Keratinocyte (primary cell): ENCODE measurements at regions not wholly inside any gene's neighbourhood (a gene's known extent, or its start where the extent isn't known, plus 50 kb on each side); places are given as distances from the start of the nearest gene placed in this dataset.

Experiments
- DNase-seq: peaks from one replicate; pipeline ENCODE4 v3.0.0-alpha.2; 2011; ENCODE audit warnings: low read depth, missing footprints, low spot score
- FAIRE-seq: peaks from 2 replicates; lab custom pipeline; 2011; peaks lifted over from hg19 to GRCh38; lab: Jason Lieb, UNC
- H2AFZ ChIP-seq: 2 replicates; pipeline ENCODE4 v1.6.0; 2012; ENCODE audit warnings: low read length, control low read depth, inconsistent platforms; ENCODE audit not compliant: control insufficient read depth
- H3K27ac ChIP-seq: 2 replicates; pipeline ENCODE4 v1.5.1; 2011; ENCODE audit warnings: low read length; ENCODE audit not compliant: control insufficient read depth, insufficient read depth
- H3K27me3 ChIP-seq: 3 replicates; pipeline ENCODE4 v1.6.0; 2011; ENCODE audit warnings: low read length; ENCODE audit not compliant: control insufficient read depth, insufficient read depth; ENCODE audit errors: extremely low read depth
- H3K36me3 ChIP-seq, 2 experiments: 2 replicates in 1 of 2; 3 replicates in 1 of 2; pipeline ENCODE4 v1.5.1; 2011; ENCODE audit warnings: low read length in 2 of 2, mild to moderate bottlenecking in 1 of 2; ENCODE audit not compliant: control insufficient read depth in 2 of 2, insufficient read depth in 2 of 2; ENCODE audit errors: extremely low read depth in 1 of 2
- H3K4me1 ChIP-seq: 3 replicates; pipeline ENCODE4 v1.5.1; 2011; ENCODE audit warnings: low read length; ENCODE audit not compliant: control insufficient read depth, insufficient read depth; ENCODE audit errors: extremely low read depth
- H3K4me2 ChIP-seq: 3 replicates; pipeline ENCODE4 v1.6.0; 2011; ENCODE audit warnings: low read depth, low read length; ENCODE audit not compliant: control insufficient read depth, insufficient read depth; ENCODE audit errors: extremely low read depth
- H3K4me3 ChIP-seq, 3 experiments: fragments of 200-600 bp in 1 of 3; sonication (generic) in 1 of 3; 2 replicates in 2 of 3; 3 replicates in 1 of 3; pipeline ENCODE4 v1.5.1; 2011 to 2016; ENCODE audit warnings: low read length in 3 of 3, mild to moderate bottlenecking in 3 of 3, control low read depth in 2 of 3, inconsistent platforms in 1 of 3, low read depth in 1 of 3, mixed read lengths in 1 of 3, mixed run types in 1 of 3, moderate library complexity in 1 of 3; ENCODE audit not compliant: control insufficient read depth in 2 of 3, insufficient read depth in 2 of 3; ENCODE audit errors: extremely low read depth in 1 of 3
- H3K79me2 ChIP-seq: 2 replicates; pipeline ENCODE4 v1.6.0; 2012; ENCODE audit warnings: low read length; ENCODE audit not compliant: control insufficient read depth, insufficient read depth
- H3K9ac ChIP-seq: 3 replicates; pipeline ENCODE4 v1.6.0; 2011; ENCODE audit warnings: low read length; ENCODE audit not compliant: control insufficient read depth, insufficient read depth; ENCODE audit errors: extremely low read depth
- H3K9me1 ChIP-seq: 3 replicates; pipeline ENCODE4 v1.6.0; 2011; ENCODE audit warnings: low read length; ENCODE audit not compliant: control insufficient read depth, insufficient read depth; ENCODE audit errors: extremely low read depth
- H3K9me3 ChIP-seq: 2 replicates; pipeline ENCODE4 v1.5.1; 2012; ENCODE audit warnings: low read depth, low read length; ENCODE audit not compliant: control insufficient read depth
- H4K20me1 ChIP-seq: 3 replicates; pipeline ENCODE4 v1.6.0; 2011; ENCODE audit warnings: low read length; ENCODE audit not compliant: control insufficient read depth, insufficient read depth; ENCODE audit errors: extremely low read depth
- EZH2 ChIP-seq: IDR thresholded peaks from one replicate; pipeline ENCODE4 v1.6.1; 2012; ENCODE audit warnings: inconsistent platforms, mild to moderate bottlenecking, low read length, moderate library complexity
- dilution Hi-C: fragments of 300-500 bp; cut with MboI; formaldehyde crosslinking; loops from one replicate; pipeline ENCODE4 v1.7.0; 2020; ENCODE audit warnings: low sequenced_read_pairs; ENCODE audit not compliant: extremely low pct_ligation_motif_present
- TF ChIP-seq, protein P1 (sequence below), 3 experiments: IDR thresholded peaks in 1 of 3; conservative IDR thresholded peaks in 1 of 3; optimal IDR thresholded peaks in 1 of 3; 2 replicates in 2 of 3; 3 replicates in 1 of 3; pipeline versions ENCODE3 to v1.5.1; 2011; ENCODE audit warnings: low read length in 3 of 3, mild to moderate bottlenecking in 3 of 3, moderate library complexity in 2 of 3, control low read depth in 1 of 3, inconsistent platforms in 1 of 3; ENCODE audit not compliant: insufficient read depth in 2 of 3; ENCODE audit errors: extremely low read depth in 1 of 3

DNA sequence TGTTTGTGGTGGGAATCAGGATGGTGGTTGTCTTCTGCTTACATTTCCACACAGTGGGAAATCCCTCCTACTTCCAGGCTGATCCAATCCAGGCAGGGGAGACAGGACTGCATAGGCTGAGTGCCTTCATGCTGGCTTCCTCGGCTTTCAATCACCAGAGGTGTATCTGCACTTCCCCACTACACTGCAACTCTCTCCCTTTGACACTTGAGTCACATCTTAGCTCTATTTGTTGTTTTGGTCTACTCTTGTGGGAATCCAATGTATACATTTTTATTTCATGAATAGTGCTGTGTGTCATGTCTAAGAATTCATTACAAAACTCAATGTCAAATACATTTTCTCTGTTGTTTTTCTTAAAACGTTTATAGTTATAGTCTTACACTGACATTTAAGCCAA, 735.6 kb downstream of the XPNPEP1 start:
- Histone ChIP-seq H3K9me1 (no peaks in the 10 kb centered on the region), H4K20me1 (no peaks in the 10 kb centered on the region), H3K79me2 (no peaks in the 10 kb centered on the region), H2AFZ (no peak overlapping the region), H3K9me3 (peaks cover 3% of the 10 kb centered on the region), H3K36me3 (no peaks in the 10 kb centered on the region), H3K4me3 (no peak overlapping the region), H3K27me3 (no peaks in the 10 kb centered on the region), H3K4me2 (no peak overlapping the region), H3K9ac (no peak overlapping the region), H3K27ac (no peak overlapping the region), H3K4me1 (no peaks in the 10 kb centered on the region)
- no peak for TF ChIP-seq EZH2
- TF ChIP-seq, protein P1, sequence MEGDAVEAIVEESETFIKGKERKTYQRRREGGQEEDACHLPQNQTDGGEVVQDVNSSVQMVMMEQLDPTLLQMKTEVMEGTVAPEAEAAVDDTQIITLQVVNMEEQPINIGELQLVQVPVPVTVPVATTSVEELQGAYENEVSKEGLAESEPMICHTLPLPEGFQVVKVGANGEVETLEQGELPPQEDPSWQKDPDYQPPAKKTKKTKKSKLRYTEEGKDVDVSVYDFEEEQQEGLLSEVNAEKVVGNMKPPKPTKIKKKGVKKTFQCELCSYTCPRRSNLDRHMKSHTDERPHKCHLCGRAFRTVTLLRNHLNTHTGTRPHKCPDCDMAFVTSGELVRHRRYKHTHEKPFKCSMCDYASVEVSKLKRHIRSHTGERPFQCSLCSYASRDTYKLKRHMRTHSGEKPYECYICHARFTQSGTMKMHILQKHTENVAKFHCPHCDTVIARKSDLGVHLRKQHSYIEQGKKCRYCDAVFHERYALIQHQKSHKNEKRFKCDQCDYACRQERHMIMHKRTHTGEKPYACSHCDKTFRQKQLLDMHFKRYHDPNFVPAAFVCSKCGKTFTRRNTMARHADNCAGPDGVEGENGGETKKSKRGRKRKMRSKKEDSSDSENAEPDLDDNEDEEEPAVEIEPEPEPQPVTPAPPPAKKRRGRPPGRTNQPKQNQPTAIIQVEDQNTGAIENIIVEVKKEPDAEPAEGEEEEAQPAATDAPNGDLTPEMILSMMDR (optimal IDR thresholded peaks at IDR 0.05 in 1 of 3, IDR thresholded peaks at IDR 0.05 in 1 of 3, conservative IDR thresholded peaks at IDR 0.05 in 1 of 3; ENCODE audit: extremely low read depth in 1 of 3, insufficient read depth in 2 of 3, low read length in 3 of 3): no peak
- no peak for DNase-seq
- no peak for FAIRE-seq
- dilution Hi-C loops: no loop called here

DNA sequence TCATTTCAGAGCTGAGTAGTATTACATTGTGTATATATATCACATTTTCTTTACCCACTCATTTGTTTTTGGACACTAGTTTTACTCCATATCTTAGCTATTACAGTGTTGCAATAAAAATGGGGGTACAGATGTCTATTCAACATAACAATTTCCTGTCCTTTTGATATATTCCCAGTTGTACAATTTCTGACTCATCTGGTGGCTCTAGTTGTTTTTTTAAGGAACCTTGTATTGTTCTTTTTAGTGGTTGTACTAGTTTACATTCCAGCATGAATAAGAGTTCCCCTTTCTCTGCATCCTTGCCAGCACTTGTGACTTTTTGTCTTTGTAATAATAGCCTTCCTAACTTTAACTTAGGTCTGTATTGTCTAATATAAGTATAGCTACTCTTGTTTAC, 739.9 kb downstream of the XPNPEP1 start:
- no peak overlapping the region for H3K9ac ChIP-seq
- no peaks in the 10 kb centered on the region for H3K9me1 ChIP-seq
- no peaks in the 10 kb centered on the region for H3K4me1 ChIP-seq
- no peak overlapping the region for H2AFZ ChIP-seq
- FAIRE-seq (no peak), DNase-seq (no peak)
- no peak overlapping the region for H3K4me2 ChIP-seq
- H3K4me3 ChIP-seq: no peak overlapping the region
- H3K36me3 ChIP-seq: no peaks in the 10 kb centered on the region
- no peak overlapping the region for H3K27ac ChIP-seq
- no peak for TF ChIP-seq EZH2
- TF ChIP-seq, protein P1 (optimal IDR thresholded peaks at IDR 0.05 in 1 of 3, IDR thresholded peaks at IDR 0.05 in 1 of 3, conservative IDR thresholded peaks at IDR 0.05 in 1 of 3; ENCODE audit: extremely low read depth in 1 of 3, insufficient read depth in 2 of 3, low read length in 3 of 3): no peak
- dilution Hi-C loops: no loop called here
- peaks cover 3% of the 10 kb centered on the region for H3K9me3 ChIP-seq
- no peaks in the 10 kb centered on the region for H3K79me2 ChIP-seq
- no peaks in the 10 kb centered on the region for H4K20me1 ChIP-seq
- no peaks in the 10 kb centered on the region for H3K27me3 ChIP-seq
